Stimulated activated CD4-positive, alpha-beta T cell treated with anti-CD3 and anti-CD28 coated beads, Interleukin-15, amount 100 ng/mL, for 48 hours (primary cell): ENCODE measurements at regions not wholly inside any gene's neighbourhood (a gene's known extent, or its start where the extent isn't known, plus 50 kb on each side); places are given as distances from the start of the nearest gene placed in this dataset.
"Not testable (repeated sequence)": the region's sequence is repeated elsewhere in the genome, so short reads cannot be mapped to it uniquely, and the experiment has no call there.

Experiments
- DNase-seq, 2 donors: peaks; one replicate each; pipeline ENCODE4 v3.0.0-alpha.2; 2020; ENCODE audit warnings: low read depth in 2 of 2

DNA sequence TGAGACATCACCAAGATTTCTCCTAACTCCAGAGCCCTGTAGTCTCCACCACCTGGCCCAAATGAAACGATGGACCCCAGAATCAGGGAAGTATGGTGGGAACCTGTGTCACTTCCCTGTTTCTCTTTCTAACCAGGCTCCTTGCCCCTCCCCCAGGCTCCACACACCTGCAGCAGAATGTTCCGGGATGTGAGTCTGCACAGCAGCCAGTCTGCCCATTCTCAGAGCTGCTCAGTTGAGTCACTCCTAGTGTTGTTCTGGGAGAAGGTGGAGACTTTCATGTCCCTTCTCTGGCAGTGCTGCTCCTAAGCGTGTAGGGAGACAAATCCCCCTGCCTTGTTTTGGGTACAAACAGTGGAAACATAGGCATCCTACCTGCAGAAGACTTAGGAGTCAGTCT, 76.0 kb upstream of the XPA start:
- no peak for DNase-seq

DNA sequence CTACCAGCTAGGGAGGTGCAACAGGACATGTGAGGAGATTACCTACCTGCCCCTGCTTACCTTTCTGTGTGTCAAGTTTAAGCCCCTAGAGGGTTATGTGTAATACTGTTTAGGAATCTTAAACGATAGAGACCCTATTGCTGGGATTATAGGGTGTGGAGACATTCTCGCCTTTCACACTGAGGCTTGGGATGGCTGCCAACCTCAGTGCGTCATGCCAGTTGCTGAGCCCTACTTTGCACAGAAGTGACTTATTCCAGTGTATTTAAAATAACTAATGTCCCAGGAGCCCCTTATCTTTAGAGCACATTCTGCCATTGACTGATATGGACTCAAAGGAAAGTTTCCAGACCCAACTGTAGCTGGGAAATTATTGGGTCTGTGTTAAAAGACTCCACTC, 76.6 kb upstream of the XPA start:
- no peak for DNase-seq

DNA sequence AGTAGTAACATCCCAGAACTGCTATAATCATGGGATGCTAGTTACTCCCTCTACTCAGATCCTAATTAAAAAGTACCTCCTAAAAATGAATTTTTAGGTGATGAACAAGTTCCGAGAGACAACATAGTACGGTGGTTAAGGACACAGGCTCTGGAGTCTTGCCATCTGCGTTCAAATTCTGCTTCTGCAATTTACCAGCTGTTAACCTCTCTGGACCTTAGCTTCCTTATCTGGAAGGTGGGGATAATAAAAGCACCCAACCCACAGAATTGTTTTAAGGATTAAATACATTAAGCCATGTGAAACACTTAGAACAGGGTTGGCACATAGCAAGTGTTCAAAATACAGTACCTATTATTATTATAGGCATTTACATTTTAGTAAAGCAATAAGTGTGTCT, 77.5 kb upstream of the XPA start:
- DNase-seq, result no peak

DNA sequence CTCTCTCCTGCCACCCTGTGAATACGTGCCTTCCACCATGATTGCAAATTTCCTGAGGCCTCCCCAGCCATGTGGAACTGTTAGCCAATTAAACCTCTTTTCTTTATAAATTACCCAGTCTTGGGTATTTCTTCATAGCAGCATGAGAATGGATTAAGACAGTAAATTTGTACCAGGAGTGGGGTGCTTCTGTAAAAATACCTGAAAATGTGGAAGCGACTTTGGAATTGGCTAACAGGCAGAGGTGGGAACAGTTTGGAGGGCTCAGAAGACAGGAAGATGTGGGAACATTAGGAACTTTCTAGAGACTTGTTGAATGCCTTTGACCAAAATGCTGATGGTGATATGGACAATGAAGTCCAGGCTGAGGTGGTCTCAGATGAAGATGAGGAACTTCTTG, 74.3 kb upstream of the FOXE1 start:
- DNase-seq, result not testable (repeated sequence)

DNA sequence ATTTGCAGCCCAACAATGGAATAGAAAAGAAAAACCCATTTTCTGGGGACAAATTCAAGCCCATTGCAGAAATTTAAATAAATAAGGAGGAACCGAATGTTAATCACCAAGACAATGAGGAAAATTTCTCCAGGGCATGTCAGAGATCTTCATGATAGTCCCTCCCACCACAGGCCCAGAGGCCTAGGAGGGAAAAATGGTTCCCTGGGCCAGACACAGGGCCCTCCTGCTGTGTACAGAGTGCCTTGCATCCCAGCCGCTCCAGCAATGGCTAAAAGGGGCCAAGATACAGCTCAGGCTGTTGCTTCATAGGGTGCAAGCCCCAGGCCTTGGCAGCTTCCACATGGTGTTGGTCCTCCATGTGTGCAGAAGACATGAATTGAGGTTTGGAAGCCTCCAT, 73.4 kb upstream of the FOXE1 start:
- no peak for DNase-seq

DNA sequence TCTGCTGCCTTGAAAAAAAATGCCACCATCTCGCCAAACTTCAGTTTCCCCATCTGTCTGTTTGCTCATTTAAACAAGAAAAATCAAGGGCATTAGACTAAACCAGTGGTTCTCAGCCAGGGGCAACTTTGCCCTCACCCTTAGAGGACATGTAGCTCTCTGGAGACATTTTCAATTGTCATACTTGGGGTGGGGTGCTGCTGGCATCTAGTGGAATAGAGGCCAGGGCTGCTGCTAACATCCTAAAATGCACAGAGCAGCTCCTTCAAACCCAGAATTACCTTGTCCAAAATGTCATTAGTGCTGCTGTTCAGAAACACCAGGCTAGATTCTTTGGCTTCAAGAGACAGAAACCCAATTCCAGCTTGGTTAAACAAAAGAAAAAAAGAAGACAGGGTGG, 71.1 kb upstream of the FOXE1 start:
- no peak for DNase-seq

DNA sequence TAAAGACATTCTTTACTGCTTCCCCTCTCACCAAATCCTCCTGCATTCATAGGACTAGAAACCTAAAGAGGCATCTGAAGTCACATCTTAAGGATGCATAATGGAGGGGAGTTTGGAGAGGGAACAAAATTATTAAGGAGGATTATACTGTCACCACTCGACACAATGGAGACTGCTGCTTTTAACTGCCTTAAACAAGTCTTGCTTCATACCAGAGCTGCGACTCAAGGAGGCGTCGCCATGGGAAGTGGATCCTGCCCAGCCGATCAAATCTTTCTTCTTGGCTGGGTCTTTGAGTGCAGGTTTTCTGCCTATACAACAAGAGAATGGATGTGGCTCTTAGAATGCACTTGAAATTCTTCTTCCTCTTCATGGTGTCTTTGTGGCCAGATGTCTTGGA, 66.7 kb upstream of the FOXE1 start:
- DNase-seq, result no peak

DNA sequence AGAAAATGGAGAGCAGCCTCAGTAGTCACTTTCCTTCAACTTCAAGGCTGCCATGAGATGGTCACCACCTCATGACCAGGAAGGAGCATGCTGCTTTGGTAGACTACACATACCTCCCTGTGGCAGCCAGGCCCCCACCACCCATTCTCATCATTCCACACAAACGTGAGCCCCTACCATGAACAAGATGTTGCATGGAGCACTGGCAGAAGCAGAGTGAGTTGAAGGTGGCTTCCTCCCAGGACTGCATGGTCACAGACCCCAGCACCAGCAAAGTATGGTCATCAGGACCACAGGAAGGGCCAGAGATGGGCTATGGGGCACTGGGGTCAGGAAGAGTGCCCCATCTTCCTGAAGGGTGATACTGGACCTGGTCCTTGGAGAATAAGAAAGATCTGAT, 65.5 kb upstream of the FOXE1 start:
- DNase-seq, result no peak

DNA sequence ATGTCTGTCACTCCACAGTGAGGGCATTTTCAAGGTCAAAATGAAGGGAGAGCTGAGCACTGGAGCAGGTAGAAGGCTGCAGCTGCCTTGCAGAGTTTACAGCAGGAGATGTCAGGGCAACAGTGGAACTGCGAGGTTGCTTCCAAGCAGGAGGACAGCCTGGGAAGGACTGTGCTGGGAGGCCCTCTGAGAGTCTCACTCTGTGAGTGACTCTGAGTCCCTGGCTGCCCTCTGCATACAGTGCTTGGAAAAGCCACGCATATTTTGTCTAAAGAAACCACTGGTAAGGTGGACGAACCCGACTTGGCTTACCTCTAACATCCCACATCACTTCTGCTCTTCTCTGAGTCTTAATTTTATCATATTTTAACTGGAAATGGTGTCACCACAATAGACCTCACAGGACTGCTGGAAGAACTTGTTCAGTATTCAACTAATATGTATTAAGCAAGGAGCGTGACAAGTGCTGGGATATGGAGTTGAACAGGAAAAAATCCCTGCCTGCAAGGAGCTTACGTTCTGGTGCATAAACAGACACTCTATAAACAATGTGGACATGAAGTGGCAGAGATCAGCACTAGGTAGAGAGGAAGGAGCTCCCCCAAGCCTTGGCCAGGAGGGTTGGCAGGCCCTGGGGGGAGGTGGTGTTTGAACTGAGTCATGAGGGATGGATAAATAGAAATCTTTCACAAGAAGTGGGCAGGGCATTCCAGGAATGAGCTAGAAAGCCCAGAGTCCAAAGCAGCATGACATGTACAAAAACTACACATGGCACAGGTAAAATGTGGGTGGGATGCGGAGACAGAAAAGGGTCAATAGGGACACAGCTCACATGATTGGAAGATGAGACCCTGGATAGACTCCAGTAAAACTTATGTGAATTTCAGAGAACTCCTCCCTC, 64.0 kb upstream of the FOXE1 start:
- DNase-seq, result no peak

DNA sequence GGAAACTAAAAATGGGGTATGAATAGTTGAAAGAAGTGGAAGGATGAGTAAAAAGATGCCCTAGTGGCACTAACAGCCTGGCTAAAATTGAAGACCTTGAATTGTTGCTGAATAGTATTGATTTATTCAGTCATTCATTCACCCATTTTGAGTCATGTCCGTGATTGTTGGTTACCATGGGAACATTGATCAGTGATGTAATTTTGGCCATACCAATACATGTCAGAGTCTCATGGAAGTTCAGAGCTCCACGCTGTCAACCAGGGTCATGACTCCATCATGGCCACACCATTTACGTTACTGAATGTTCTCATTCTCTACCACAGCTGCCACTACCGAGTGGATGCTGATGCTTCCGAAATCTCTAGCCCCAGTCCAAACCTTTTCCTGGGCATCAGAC, 62.5 kb upstream of the FOXE1 start:
- DNase-seq, result no peak

DNA sequence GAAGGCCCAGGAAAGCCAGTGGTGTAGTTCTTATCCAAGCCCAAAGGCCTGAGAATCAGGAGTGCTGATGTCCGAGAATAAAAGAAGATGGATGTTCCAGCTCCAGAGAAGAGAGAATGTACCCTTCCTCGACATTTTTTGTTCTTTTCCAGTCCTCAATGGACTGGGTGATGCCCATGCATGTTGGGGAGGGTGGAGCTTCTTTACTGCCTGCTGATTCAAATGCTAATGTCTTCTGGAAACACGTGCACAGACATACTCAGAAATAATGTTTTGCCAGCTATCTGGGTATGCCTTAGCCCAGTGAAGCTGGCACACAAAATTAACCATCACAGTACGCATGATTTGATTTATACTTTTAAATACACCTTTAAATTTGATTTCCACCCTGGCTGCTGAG, 61.5 kb upstream of the FOXE1 start:
- DNase-seq, result no peak

DNA sequence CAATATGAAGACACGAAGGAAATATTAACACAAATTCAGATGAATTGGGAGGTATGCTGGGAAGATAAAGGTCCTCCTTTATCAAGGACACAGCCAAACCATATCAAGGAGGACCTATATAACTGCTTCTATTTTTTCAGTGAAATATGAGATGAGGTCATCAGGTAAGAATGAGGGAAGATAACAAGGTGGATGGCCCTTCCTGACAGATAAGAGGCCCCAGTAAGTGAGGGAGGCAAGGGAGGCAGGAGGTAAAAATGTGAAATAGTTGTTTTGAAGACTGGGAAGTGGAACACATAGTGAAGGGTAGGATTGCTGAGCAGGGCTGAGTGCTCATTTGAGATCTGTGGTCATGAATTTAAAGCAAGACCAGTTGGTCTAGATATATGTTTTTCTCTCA, 60.0 kb upstream of the FOXE1 start:
- no peak for DNase-seq

DNA sequence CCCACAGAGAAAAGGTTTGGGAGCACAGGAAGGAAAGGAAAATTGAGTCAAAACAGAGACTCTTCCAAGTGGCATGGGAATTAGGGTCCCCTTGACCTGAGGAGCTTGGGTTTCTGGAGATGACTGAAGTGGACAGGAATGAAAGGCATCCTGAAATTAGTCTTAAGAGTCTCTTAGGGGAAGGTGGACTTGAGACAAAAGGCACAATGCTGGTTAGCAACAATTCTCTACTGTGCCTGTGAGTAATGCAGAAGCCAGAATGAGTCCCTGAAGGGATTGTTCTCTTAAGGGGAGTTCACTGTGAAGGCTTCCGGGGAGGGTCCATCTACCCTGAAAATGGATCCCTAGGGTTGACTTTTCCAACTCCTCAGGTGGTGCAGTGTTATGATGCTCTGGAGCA, 58.4 kb upstream of the FOXE1 start:
- no peak for DNase-seq

DNA sequence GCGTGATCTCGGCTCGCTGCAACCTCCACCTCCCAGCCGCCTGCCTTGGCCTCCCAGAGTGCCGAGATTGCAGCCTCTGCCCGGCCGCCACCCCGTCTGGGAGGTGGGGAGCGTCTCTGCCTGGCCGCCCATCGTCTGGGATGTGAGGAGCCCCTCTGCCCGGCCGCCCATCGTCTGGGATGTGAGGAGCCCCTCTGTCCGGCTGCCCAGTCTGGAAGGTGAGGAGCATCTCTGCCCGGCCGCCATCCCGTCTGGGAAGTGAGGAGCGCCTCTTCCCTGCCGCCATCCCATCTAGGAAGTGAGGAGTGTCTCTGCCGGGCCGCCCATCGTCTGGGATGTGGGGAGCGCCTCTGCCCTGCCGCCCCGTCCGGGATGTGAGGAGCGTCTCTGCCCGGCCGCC, 56.9 kb upstream of the FOXE1 start:
- not testable (repeated sequence) for DNase-seq

DNA sequence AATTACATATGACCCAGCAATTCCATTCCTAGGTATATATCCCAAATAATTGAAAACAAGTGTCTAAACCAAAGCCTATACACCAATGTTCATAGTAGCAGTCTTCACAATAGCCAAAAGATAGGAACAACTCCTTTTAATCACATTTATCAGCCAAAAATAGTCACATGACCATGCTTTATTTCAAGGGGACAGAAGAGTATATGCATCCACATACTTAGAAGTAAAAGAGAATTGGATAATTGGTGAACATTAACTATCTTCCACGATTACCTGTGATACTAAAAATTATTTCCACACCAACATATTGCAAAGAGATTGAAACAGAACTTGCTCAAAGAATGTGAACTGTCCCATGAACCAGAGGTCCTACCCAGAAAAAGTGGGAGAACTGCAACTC, 51.8 kb upstream of the FOXE1 start:
- DNase-seq, result no peak

DNA sequence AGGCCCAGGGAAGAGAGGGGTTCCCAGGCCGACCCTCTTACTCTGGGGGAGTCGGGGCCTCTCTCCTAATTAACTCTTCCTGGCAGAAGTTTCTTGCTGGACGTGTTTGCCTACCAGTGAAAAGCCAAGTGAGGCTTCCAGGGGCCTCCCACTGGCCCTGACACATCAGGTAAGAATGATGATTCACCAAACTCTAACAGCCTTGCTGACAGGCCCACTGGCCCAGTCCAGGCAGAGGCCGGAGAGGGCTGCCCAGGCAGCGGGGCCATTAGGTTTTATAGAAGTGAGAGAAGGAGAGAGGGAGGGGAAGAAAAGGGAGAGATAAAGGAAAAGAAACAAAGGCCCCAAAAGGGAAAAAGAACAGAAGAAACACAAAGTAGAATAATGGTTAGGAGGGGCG, 50.8 kb upstream of the FOXE1 start:
- DNase-seq, result no peak

DNA sequence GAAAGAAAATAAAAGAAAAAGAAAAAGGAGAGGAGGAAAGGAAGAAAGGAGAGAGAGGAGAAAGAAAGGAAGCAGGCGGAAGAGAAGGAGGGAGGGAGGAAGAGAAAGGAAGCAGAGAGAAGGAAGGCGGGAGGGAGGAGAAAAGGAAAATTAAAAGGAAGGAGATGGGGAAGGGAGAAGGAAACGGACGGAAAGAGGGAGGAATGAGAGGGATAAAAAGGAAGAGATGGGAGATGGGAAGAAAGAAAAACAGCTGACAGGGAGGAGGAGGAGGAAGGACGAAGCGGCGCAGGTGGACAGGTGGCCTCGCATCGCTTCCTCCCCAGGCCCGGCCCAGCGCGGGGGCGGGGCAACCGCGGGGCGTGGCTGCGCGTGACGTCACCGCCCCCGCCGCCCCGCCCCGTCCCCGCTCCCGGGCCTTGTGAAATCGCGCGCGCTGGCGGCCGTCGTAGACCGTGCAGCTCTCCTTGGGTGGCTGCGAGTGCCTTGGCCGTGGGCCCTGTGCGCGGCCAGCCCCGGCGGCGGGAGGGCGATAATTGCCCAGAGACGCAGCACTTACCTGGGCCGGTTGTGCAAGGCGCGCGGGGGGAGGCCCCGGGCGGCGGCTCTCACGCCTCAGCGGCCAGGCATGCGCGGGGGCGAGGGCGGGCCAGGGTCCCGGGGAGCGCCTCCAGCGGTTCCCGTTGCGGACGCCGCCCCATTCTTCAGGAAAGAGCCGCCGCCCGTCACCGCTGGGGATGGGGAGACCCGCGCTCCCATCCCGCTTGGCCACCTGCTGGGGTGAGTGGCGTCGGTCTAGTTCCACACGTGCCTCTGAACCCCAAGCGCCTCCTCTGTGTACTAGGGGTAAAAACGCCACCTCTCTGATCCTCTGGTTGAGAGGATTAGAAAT, 49.6 kb upstream of the FOXE1 start:
- peak; percentile 45 to 55 for DNase-seq
